PC-3 (cell line): ENCODE measurements at regions not wholly inside any gene's neighbourhood (a gene's known extent, or its start where the extent isn't known, plus 50 kb on each side); places are given as distances from the start of the nearest gene placed in this dataset.

Experiments
- ATAC-seq: fragments of 200-7000 bp; cut with Tn5 transposase; 2 replicates; pipeline ENCODE4 v1.9.1; 2020; ENCODE audit warnings: mild to moderate bottlenecking, moderate library complexity
- BruUV-seq: library from RNA; stranded (reverse); fragments of 400-500 nt; replicated peaks from 2 replicates; lab custom pipeline; 2021; lab: Mats Ljungman, UMichigan
- CTCF ChIA-PET: fragments of 300-600 bp; sonication (Branson Sonifier 250); formaldehyde crosslinking; loops from one replicate; lab custom pipeline; 2022; ENCODE audit warnings: antibody characterized with exemption; lab: Charles Lee
- POLR2A ChIA-PET: fragments of 300-600 bp; sonication (Branson Sonifier 250); formaldehyde crosslinking; loops from one replicate; lab custom pipeline; 2022; ENCODE audit warnings: antibody characterized with exemption; ENCODE audit not compliant: unreplicated experiment; lab: Charles Lee
- DNase-seq: peaks from one replicate; pipeline ENCODE4 v3.0.0-alpha.2; 2015
- H2AFZ ChIP-seq: fragments of 300-600 bp; sonication (generic); 2 replicates; pipeline ENCODE4 v1.6.0; 2016; ENCODE audit warnings: antibody characterized with exemption, low read length
- H3F3A ChIP-seq: fragments of 300-600 bp; sonication (generic); one replicate; pipeline ENCODE4 v1.6.0; 2017; ENCODE audit warnings: antibody characterized with exemption, low read length, control low read depth, mild to moderate bottlenecking; ENCODE audit not compliant: unreplicated experiment
- H3K27ac ChIP-seq: fragments of 300-600 bp; sonication (generic); 2 replicates; pipeline ENCODE4 v1.5.1; 2016; ENCODE audit warnings: mild to moderate bottlenecking, low read length
- H3K27me3 ChIP-seq: fragments of 300-600 bp; sonication (generic); 2 replicates; pipeline ENCODE4 v1.6.1; 2016; ENCODE audit warnings: low read length, mixed read lengths
- H3K36me3 ChIP-seq: fragments of 300-600 bp; sonication (generic); 2 replicates; pipeline ENCODE4 v1.6.1; 2016; ENCODE audit warnings: low read depth, mixed run types, low read length, mixed read lengths
- H3K4me1 ChIP-seq: fragments of 300-600 bp; sonication (generic); 2 replicates; pipeline ENCODE4 v1.5.1; 2016; ENCODE audit warnings: low read length; ENCODE audit not compliant: insufficient read depth
- H3K4me2 ChIP-seq: fragments of 300-600 bp; sonication (generic); 2 replicates; pipeline ENCODE4 v1.6.0; 2016; ENCODE audit warnings: low read length
- H3K4me3 ChIP-seq: fragments of 300-600 bp; sonication (generic); 2 replicates; pipeline ENCODE4 v1.5.1; 2016; ENCODE audit warnings: mild to moderate bottlenecking, low read length, mixed read lengths
- H3K79me2 ChIP-seq: fragments of 300-600 bp; sonication (generic); 2 replicates; pipeline ENCODE4 v1.6.1; 2017; ENCODE audit warnings: low read length, mixed read lengths
- H3K9ac ChIP-seq: fragments of 300-600 bp; sonication (generic); 2 replicates; pipeline ENCODE4 v1.6.0; 2016; ENCODE audit warnings: mild to moderate bottlenecking, low read length
- H3K9me2 ChIP-seq: fragments of 300-600 bp; sonication (generic); replicated peaks from 2 replicates; pipeline ENCODE4 v1.6.1; 2016; ENCODE audit warnings: mixed run types, low read length, mixed read lengths
- H3K9me3 ChIP-seq: fragments of 300-600 bp; sonication (generic); 2 replicates; pipeline ENCODE4 v1.6.1; 2016; ENCODE audit warnings: low read length, mixed read lengths
- H4K20me1 ChIP-seq: fragments of 300-600 bp; sonication (generic); 2 replicates; pipeline ENCODE4 v1.6.1; 2016; ENCODE audit warnings: low read length, mixed read lengths
- EZH2 ChIP-seq: fragments of 300-600 bp; sonication (generic); IDR thresholded peaks from one replicate; pipeline ENCODE4 v1.6.1; 2017; ENCODE audit warnings: antibody characterized with exemption, mild to moderate bottlenecking, low read length; ENCODE audit not compliant: unreplicated experiment
- EZH2phosphoT487 ChIP-seq: fragments of 300-600 bp; sonication (generic); IDR thresholded peaks from 2 replicates; pipeline ENCODE4 v1.6.1; 2018; ENCODE audit warnings: mild to moderate bottlenecking, antibody characterized with exemption, low read length, borderline replicate concordance
- intact Hi-C: fragments of 100-400 bp; cut with micrococcal nuclease; formaldehyde crosslinking; loops from 2 replicates; pipeline ENCODE4 v1.9.0; 2023
- TF ChIP-seq, protein P1 (sequence below): fragments of 300-600 bp; sonication (generic); conservative IDR thresholded peaks from 2 replicates; pipeline ENCODE4 v1.5.1; 2017; ENCODE audit warnings: antibody characterized with exemption, low read depth, mild to moderate bottlenecking, low read length

DNA sequence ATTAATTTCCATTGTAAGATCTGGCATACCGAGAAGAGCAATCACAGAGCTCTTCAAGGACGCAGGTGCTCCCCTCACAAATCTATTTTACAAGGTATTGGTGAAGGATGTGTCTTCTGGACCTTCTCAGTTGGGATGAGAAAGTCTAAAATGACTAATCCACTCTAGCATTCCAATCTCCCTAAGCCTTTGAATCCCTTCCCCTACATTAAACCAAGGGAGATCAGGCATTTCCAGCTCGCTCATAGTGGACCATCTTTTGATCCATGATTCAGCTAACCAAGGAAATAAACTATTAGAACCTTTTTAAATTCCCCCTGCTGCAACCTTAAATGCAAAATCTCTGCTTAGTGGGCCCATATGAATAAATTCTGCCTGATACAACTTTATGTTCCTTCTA lies 95.9 kb upstream of the FBN2 start:
- H2AFZ ChIP-seq = no peak overlapping the region
- DNase-seq (no peak), ATAC-seq (no peak)
- ChIA-PET POLR2A (no interaction called here), CTCF (no interaction called here)
- peaks cover 7% of the 10 kb centered on the region; the same call in 1 of the 2 replicates for H3K4me1 ChIP-seq
- H3K9me2 ChIP-seq = no peaks in the 10 kb centered on the region
- H3K4me3 ChIP-seq = no peak overlapping the region
- no peaks in the 10 kb centered on the region for H3K36me3 ChIP-seq
- no peak overlapping the region for H3K9ac ChIP-seq
- no TSS peak for BruUV-seq
- no peaks in the 10 kb centered on the region for H3K9me3 ChIP-seq
- H3K4me2 ChIP-seq = no peak overlapping the region
- TF ChIP-seq EZH2 (no peak), EZH2phosphoT487 (no peak)
- TF ChIP-seq, protein P1, sequence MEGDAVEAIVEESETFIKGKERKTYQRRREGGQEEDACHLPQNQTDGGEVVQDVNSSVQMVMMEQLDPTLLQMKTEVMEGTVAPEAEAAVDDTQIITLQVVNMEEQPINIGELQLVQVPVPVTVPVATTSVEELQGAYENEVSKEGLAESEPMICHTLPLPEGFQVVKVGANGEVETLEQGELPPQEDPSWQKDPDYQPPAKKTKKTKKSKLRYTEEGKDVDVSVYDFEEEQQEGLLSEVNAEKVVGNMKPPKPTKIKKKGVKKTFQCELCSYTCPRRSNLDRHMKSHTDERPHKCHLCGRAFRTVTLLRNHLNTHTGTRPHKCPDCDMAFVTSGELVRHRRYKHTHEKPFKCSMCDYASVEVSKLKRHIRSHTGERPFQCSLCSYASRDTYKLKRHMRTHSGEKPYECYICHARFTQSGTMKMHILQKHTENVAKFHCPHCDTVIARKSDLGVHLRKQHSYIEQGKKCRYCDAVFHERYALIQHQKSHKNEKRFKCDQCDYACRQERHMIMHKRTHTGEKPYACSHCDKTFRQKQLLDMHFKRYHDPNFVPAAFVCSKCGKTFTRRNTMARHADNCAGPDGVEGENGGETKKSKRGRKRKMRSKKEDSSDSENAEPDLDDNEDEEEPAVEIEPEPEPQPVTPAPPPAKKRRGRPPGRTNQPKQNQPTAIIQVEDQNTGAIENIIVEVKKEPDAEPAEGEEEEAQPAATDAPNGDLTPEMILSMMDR = no peak
- H3K27me3 ChIP-seq = no peaks in the 10 kb centered on the region
- intact Hi-C loops = no loop called here
- no peaks in the 10 kb centered on the region for H4K20me1 ChIP-seq
- H3K27ac ChIP-seq = no peak overlapping the region
- H3F3A ChIP-seq = no peaks in the 10 kb centered on the region
- H3K79me2 ChIP-seq = no peaks in the 10 kb centered on the region

DNA sequence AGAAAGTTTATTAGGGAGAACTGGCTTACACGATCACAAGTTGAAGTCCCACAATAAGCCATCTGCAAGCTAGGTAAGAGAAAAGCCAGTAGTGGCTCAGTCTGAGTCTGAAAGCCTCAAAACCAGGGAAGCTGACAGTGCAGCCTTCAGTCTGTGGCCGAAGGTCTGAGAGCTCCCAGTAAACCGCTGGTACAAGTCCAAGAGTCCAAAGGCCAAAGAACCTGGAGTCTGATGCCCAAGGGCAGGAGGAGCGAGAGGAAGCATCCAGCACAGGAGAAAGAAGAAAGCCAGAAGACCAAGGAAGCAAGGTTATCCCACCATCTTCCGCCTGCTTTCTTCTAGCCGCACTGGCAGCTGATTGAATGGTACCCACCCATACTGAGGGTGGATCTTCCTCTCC lies 97.3 kb upstream of the FBN2 start:
- no peaks in the 10 kb centered on the region for H3K36me3 ChIP-seq
- H2AFZ ChIP-seq = no peak overlapping the region
- no peak for ATAC-seq
- H3K4me3 ChIP-seq = no peak overlapping the region
- no peaks in the 10 kb centered on the region for H3F3A ChIP-seq
- no peaks in the 10 kb centered on the region for H3K79me2 ChIP-seq
- H3K4me1 ChIP-seq = peaks cover 7% of the 10 kb centered on the region; the same call in 1 of the 2 replicates
- BruUV-seq = no TSS peak
- TF ChIP-seq EZH2phosphoT487 (no peak), EZH2 (no peak)
- TF ChIP-seq, protein P1 = no peak
- no peaks in the 10 kb centered on the region for H4K20me1 ChIP-seq
- intact Hi-C loops = no loop called here
- POLR2A ChIA-PET = no interaction called here
- no peaks in the 10 kb centered on the region for H3K9me3 ChIP-seq
- DNase-seq = no peak
- no peaks in the 10 kb centered on the region for H3K27me3 ChIP-seq
- no peak overlapping the region for H3K9ac ChIP-seq
- H3K27ac ChIP-seq = no peak overlapping the region
- no peaks in the 10 kb centered on the region for H3K9me2 ChIP-seq
- CTCF ChIA-PET = no interaction called here
- no peak overlapping the region for H3K4me2 ChIP-seq

DNA sequence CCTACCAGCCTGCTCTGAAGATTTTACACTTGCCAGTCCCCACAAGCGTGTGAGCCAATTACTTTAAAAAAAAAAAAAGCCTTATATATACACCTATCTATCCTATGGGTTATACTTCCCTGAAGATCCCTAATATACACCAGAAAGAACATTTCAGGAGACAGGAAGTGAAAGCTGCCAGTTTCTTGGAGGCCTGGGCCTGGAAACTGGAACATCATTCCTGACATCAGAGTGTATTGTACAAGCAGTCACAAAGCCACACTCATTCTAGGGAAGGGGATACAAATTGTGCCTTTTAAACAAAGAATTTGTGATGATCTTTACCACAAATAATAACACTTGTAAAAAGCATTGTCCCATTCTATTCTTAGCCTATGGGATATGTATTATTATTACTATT lies 98.3 kb upstream of the FBN2 start:
- Histone ChIP-seq H3K4me2 (no peak overlapping the region), H3F3A (no peaks in the 10 kb centered on the region), H3K36me3 (no peaks in the 10 kb centered on the region), H2AFZ (no peak overlapping the region), H3K4me3 (no peak overlapping the region), H3K9me3 (no peaks in the 10 kb centered on the region), H3K79me2 (no peaks in the 10 kb centered on the region), H4K20me1 (no peaks in the 10 kb centered on the region), H3K4me1 (peaks cover 7% of the 10 kb centered on the region; the same call in 1 of the 2 replicates), H3K9me2 (no peaks in the 10 kb centered on the region), H3K27me3 (no peaks in the 10 kb centered on the region), H3K9ac (no peak overlapping the region), H3K27ac (no peak overlapping the region)
- CTCF ChIA-PET = no interaction called here
- no TSS peak for BruUV-seq
- intact Hi-C loops = no loop called here
- DNase-seq (no peak), ATAC-seq (no peak)
- POLR2A ChIA-PET = no interaction called here
- TF ChIP-seq EZH2 = no peak
- TF ChIP-seq, protein P1 = no peak
- no peak for TF ChIP-seq EZH2phosphoT487
